ENCODE measurements at regions not wholly inside any gene's neighbourhood (a gene's known extent, or its start where the extent isn't known, plus 50 kb on each side); places are given as distances from the start of the nearest gene placed in this dataset.

- TF ChIP-seq CTCF (conservative IDR thresholded peaks at IDR 0.05; ENCODE audit: low read depth, low read length) = no peak
- no peak for TF ChIP-seq EZH2phosphoT487 (IDR thresholded peaks at IDR 0.05; ENCODE audit: borderline replicate concordance, low read length)
These were observed 421.3 kb upstream of the MMADHC start for GRCh38 chr2:150008901-150009300.

Data from PC-3 (cell line).